Renal pelvis (tissue), 1 donor: ENCODE measurements at regions not wholly inside any gene's neighbourhood (a gene's known extent, or its start where the extent isn't known, plus 50 kb on each side); places are given as distances from the start of the nearest gene placed in this dataset.
"Not testable (repeated sequence)": the region's sequence is repeated elsewhere in the genome, so short reads cannot be mapped to it uniquely, and the experiment has no call there.

Experiments used
- DNase-seq: peaks from one replicate; pipeline ENCODE4 v3.0.0-alpha.2; 2013

- DNase-seq, result no peak
Measured at GRCh38 chr4:187484186-187484585, 511.4 kb upstream of the ZFP42 start.

GRCh38 chr4:187485676-187486075, 509.9 kb upstream of the ZFP42 start:
- DNase-seq, result no peak

DNA sequence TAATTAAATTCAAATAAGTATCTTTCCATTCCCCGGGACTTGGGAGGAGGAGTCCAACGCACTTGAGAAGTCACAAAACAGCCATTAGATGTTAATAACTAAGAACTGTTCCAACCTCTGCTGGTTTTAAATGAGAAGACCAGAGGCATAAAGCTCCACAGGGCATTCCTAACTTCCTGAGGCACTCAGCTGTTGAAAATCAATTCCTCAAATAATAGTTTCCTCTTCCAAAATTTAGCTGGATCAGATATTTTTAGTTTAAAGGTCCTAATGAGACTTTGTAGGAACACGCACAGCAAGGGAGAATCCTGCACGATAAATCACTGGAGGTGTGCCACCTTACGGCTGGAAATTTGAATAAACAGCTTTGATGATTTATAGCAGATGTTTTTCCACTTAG, 504.3 kb upstream of the ZFP42 start:
- no peak for DNase-seq

GRCh38 chr4:187491959-187492358, 503.6 kb upstream of the ZFP42 start:
- DNase-seq, result no peak

DNA sequence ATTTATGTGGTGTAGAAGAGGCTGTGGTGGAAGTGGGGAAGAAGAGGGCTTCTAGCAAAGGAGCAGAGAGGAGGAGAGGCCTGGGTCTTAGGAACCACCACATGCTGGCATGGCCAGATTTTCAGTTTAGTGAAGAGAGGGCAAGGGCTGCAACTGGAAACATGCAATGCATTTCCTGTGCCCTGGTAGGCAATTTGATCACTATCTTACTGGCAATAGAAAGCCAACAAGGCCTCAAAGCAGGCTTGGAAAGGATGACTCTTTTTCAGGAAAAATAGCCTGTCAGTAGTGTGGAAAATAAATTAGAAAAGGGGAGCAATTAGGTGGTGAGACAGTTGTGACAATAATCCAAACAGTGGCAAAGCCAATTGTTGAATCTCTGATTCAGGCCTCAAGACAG, 501.9 kb upstream of the ZFP42 start:
- DNase-seq, result no peak

DNA sequence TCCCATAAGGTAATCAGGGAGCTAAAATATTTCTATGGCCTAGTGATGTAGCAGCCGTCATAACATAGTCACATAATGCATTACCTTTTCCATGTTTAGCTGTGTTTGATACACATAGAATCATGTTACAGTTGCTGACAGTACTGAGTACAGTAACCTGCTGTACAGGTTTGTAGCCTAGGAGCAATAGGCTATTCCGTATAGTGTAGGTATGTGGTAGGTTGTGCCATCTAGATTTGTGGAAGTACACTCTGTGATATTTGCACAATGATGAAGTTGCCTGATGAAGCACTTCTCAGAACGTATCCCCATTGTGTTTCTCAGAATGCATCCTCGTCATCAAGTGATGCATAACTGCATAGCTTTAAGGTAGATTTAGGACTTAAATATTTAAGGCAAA, 495.6 kb upstream of the ZFP42 start:
- DNase-seq, result no peak

GRCh38 chr4:187500796-187501195, 494.8 kb upstream of the ZFP42 start:
- no peak for DNase-seq

DNA sequence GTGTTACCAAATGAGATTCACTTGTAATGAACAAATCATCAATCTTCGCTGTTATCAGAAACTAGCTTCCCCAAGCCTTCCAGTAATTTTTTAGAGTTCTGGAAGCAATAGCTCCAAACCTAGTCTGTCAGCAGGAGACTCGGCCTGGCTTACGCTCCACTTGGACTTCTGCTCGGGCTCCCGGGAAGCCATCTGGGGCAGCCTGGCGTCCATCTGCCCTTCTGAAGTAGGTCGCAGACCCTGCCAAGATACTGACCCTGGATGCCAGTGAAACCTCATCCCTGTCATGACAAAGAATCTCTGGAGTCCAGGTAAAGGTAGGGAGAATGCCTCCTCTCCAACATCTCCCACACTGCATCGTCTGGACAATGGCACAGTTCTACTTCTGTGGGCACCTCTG, 493.8 kb upstream of the ZFP42 start:
- no peak for DNase-seq

DNA sequence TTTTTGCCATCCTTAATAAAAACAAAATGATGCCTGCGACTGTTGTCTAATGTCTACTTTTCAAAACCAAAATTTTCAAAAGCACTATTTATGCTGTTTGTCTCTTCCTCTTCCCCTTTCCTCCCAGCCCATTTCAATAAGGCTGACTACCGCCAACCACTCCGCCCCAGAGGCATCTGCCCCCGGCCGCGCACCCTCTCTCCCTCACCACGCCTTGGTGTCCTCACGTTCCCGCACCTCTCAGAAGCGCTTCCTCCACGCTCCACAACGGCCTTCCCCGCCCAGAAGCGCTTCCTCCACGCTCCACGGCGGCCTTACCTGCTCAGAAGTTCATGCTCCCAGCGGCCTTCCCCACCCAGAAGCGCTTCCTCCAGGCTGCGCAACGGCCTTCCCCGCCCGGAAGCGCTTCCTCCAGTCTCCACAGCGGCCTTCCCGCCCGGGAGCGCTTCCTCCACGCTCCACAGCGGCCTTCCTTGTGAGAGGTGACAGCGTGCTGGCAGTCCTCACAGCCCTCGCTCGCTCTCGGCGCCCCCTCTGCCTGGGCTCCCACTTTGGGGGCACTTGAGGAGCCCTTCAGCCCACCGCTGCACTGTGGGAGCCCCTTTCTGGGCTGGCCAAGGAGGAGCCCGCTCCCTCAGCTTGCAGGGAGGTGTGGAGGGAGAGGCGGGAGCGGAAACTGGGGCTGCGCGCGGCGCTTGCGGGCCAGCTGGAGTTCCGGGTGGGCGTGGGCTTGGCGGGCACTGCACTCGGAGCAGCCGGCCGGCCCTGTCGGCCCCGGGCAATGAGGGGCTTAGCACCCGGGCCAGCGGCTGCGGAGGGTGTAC, 490.4 kb upstream of the ZFP42 start:
- no peak for DNase-seq

- DNase-seq, result not testable (repeated sequence)
Measured at GRCh38 chr4:187505798-187506141, 489.8 kb upstream of the ZFP42 start.

DNA sequence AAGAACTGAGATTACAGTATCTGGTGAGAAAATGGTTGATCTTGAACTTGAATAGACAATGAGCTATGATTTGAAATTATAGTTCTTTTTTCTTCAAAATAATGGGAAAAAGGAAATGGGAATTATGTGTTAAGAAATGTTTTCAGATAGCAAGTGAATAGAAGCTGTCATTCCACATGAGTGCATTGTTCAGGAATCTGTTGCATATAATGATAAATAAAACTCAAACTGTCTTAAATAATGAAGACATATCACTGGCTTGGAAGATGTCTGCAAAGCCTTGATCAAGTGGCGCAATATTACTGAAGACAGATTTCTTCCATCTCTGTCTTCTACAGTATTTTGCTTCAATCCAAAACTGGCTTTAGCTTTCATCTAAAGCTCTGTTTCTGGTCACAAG, 479.3 kb upstream of the ZFP42 start:
- no peak for DNase-seq

DNA sequence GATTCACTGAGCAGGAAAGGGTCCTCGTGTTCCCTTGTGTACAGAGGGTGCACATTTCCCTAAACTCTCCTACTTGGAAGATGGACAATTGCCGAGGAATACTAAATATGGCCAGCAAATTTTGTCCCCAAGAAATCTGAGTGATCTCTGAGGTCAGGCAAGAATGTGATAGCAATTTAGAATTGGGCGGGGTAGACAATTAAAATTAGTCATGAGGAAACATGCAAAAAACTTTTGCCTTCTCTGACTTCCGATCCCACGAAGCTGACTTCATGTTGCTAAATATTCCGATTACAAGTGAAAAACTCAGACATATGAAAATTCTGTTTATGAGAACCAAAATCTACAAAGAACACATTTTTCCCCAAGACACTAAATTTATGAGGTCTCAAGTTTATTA, 453.9 kb upstream of the ZFP42 start:
- DNase-seq, result no peak

DNA sequence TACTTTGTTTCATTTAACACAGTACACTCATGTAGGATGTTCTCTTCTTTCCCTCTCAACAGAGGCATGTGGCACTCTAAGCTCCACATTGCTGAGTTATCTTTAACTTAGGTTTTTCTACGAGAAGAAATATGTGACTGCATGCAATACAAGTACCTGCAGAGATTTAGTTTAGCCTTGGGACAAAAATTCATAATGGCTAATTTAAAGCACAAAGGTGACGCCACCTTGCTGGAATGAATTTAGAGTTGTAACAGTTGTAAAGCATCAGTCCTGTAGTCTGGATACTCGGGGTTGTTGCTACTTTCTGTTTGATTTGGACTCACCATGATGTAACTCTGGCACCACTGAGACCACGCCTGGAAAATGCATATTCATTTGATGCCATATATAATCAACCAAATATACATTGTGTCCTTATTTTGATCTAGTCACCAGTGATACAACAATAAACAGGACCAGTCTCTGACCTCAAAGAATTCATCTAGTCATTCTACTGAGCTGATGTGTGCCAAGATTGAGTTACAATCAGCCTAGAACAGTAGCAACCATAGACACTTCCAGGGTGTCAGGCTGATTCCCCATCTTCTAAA, 451.0 kb upstream of the ZFP42 start:
- DNase-seq, result no peak

GRCh38 chr4:187547316-187547715, 448.3 kb upstream of the ZFP42 start:
- DNase-seq, result peak; percentile 49

DNA sequence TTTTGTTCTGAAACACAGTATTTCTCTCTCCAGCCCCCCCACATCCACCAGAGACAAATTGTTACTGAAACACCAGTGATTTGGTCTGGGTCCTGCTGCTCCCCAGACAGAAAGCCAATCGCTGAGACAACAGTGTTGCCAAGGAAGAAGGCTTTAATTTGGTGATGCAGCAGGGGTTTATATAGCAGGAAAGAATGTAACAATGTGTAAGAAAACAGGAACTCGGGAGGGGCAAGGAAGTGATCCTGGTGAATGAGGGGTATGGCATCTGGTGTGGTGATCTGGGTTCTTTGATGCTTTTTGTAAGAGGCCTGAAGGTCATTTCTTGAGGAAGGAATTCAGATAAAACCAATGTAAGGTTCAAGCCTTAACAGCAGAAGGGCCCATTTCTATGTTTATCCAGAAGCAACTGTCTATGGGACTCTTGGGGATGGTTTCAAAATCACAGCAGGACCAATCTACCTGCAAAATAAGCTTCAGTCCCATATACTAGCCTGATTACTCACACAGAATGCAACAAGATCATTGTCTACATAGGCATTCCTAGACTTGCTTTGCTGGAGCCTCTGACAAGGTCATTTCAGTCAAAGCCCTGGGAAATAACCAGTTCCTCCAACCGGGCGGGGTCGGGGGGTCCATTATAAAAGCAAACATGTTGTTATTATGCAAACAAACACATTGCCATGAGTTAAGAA, 445.2 kb upstream of the ZFP42 start:
- DNase-seq, result no peak

GRCh38 chr4:187552781-187553180, 442.8 kb upstream of the ZFP42 start:
- DNase-seq, result no peak

GRCh38 chr4:187555174-187555573, 440.4 kb upstream of the ZFP42 start:
- no peak for DNase-seq

GRCh38 chr4:187558391-187558790, 437.2 kb upstream of the ZFP42 start:
- DNase-seq, result no peak

GRCh38 chr4:187562345-187562744, 433.2 kb upstream of the ZFP42 start:
- DNase-seq, result no peak

GRCh38 chr4:187565416-187565815, 430.2 kb upstream of the ZFP42 start:
- no peak for DNase-seq

- DNase-seq, result no peak
Measured at GRCh38 chr4:187569871-187570270, 425.7 kb upstream of the ZFP42 start.

DNA sequence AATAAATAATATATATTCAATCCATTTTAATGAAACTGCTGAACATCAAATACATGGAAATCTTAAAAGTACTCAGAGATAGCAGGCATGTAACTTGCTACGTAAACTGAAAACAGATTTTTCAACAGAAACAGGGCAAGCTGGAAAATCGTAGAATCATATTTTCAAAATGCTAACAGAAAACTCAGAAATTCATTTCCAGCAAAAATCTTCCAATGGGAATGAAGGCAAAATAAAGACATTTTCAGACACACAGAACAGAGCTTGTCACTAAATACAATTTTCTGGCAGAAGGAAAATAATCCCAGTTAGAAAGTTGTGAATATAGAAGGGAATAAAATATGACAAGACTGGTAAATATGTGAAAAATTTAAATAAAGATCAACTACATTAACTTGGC, 419.9 kb upstream of the ZFP42 start:
- DNase-seq, result no peak

- DNase-seq, result no peak
Measured at GRCh38 chr4:187576751-187577150, 418.8 kb upstream of the ZFP42 start.
